ENCODE measurements at regions not wholly inside any gene's neighbourhood (a gene's known extent, or its start where the extent isn't known, plus 50 kb on each side); places are given as distances from the start of the nearest gene placed in this dataset.

DNA sequence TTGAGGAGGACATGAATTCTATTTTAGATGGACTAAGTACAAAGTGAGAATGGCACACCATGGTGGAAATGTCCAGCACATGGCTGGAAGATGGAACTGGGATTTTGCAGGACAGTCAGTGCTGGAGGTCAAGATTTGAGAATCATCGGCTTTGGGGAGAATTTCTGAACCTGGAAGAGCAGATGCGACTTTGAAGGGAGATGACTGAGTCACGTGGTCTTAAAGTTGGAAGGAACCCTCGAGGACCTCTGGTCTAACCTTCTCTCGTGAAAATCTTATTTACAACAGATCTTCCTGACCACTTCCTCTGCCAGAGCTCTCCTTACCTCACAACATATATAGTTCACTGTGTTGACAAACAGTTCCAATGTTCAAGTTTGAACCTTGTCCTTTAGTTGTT is 415.4 kb downstream of the ATP23 start:
- ATAC-seq (ENCODE audit: poor library complexity) (no peak), DNase-seq (no peak)
- Mint-ChIP-seq H3K4me3 (no peak overlapping the region), H3K27ac (no peak overlapping the region), H3K27me3 (peaks cover 16% of the 10 kb centered on the region), H3K36me3 (ENCODE audit: low read depth) (no peaks in the 10 kb centered on the region), H3K4me1 (ENCODE audit: low read depth) (no peaks in the 10 kb centered on the region), H3K9me3 (no peaks in the 10 kb centered on the region)
- Histone ChIP-seq H3K9me3 (ENCODE audit: control insufficient read depth in 1 of 2, insufficient read depth in 1 of 2, low read length in 2 of 2) (no peaks in the 10 kb centered on the region), H3K4me1 (ENCODE audit: insufficient read depth, low read length) (no peaks in the 10 kb centered on the region), H3K4me3 (ENCODE audit: low read length) (no peak overlapping the region), H3K27me3 (ENCODE audit: control insufficient read depth in 1 of 2, insufficient read depth in 2 of 2, low read length in 2 of 2) (no peaks in the 10 kb centered on the region), H3K36me3 (ENCODE audit: insufficient read depth, low read length) (no peaks in the 10 kb centered on the region), H3K27ac (ENCODE audit: low read depth in 1 of 2, low read length in 2 of 2) (no peak overlapping the region)
- CTCF ChIA-PET = no interaction called here
- TF ChIP-seq CTCF (IDR thresholded peaks at IDR 0.05) = no peak
- POLR2A ChIA-PET = no interaction called here
- intact Hi-C loops (cut with DNase I, micrococcal nuclease) = no loop called here

- ATAC-seq (ENCODE audit: poor library complexity) (no peak), DNase-seq (no peak)
- H3K9me3 Mint-ChIP-seq = no peaks in the 10 kb centered on the region
- H3K27ac Mint-ChIP-seq = no peak overlapping the region
- no peak for TF ChIP-seq CTCF (IDR thresholded peaks at IDR 0.05)
- no peaks in the 10 kb centered on the region for H3K27me3 ChIP-seq (ENCODE audit: control insufficient read depth in 1 of 2, insufficient read depth in 2 of 2, low read length in 2 of 2)
- H3K4me3 Mint-ChIP-seq = no peak overlapping the region
- H3K9me3 ChIP-seq (ENCODE audit: control insufficient read depth in 1 of 2, insufficient read depth in 1 of 2, low read length in 2 of 2) = no peaks in the 10 kb centered on the region
- no peak overlapping the region for H3K4me3 ChIP-seq (ENCODE audit: low read length)
- POLR2A ChIA-PET = no interaction called here
- H3K27ac ChIP-seq (ENCODE audit: low read depth in 1 of 2, low read length in 2 of 2) = no peak overlapping the region
- no peaks in the 10 kb centered on the region for H3K36me3 ChIP-seq (ENCODE audit: insufficient read depth, low read length)
- intact Hi-C loops (cut with DNase I, micrococcal nuclease) = no loop called here
- no peaks in the 10 kb centered on the region for H3K4me1 Mint-ChIP-seq (ENCODE audit: low read depth)
- H3K4me1 ChIP-seq (ENCODE audit: insufficient read depth, low read length) = no peaks in the 10 kb centered on the region
- peaks cover 16% of the 10 kb centered on the region for H3K27me3 Mint-ChIP-seq
- CTCF ChIA-PET = no interaction called here
- H3K36me3 Mint-ChIP-seq (ENCODE audit: low read depth) = no peaks in the 10 kb centered on the region
Observed at GRCh38 chr12:58357511-58357910, 416.1 kb downstream of the ATP23 start.

- ATAC-seq (ENCODE audit: poor library complexity) (no peak), DNase-seq (no peak)
- H3K4me3 ChIP-seq (ENCODE audit: low read length) = no peak overlapping the region
- H3K36me3 ChIP-seq (ENCODE audit: insufficient read depth, low read length) = no peaks in the 10 kb centered on the region
- H3K27ac ChIP-seq (ENCODE audit: low read depth in 1 of 2, low read length in 2 of 2) = no peak overlapping the region
- intact Hi-C loops (cut with DNase I, micrococcal nuclease) = no loop called here
- no peak for TF ChIP-seq CTCF (IDR thresholded peaks at IDR 0.05)
- H3K36me3 Mint-ChIP-seq (ENCODE audit: low read depth) = no peaks in the 10 kb centered on the region
- no peak overlapping the region for H3K4me3 Mint-ChIP-seq
- H3K27me3 ChIP-seq (ENCODE audit: control insufficient read depth in 1 of 2, insufficient read depth in 2 of 2, low read length in 2 of 2) = no peaks in the 10 kb centered on the region
- H3K27me3 Mint-ChIP-seq = peaks cover 16% of the 10 kb centered on the region
- CTCF ChIA-PET = no interaction called here
- no peaks in the 10 kb centered on the region for H3K4me1 Mint-ChIP-seq (ENCODE audit: low read depth)
- no peaks in the 10 kb centered on the region for H3K4me1 ChIP-seq (ENCODE audit: insufficient read depth, low read length)
- no peak overlapping the region for H3K27ac Mint-ChIP-seq
- no peaks in the 10 kb centered on the region for H3K9me3 Mint-ChIP-seq
- POLR2A ChIA-PET = no interaction called here
- no peaks in the 10 kb centered on the region for H3K9me3 ChIP-seq (ENCODE audit: control insufficient read depth in 1 of 2, insufficient read depth in 1 of 2, low read length in 2 of 2)
Observed at GRCh38 chr12:58358369-58358768, 417.0 kb downstream of the ATP23 start.
